Activated CD8-positive, alpha-beta memory T cell treated with anti-CD3 and anti-CD28 coated beads, Interleukin-2, amount 10 ng/mL, durations not matched to agents 7 days and 5 days (primary cell): ENCODE measurements at regions not wholly inside any gene's neighbourhood (a gene's known extent, or its start where the extent isn't known, plus 50 kb on each side); places are given as distances from the start of the nearest gene placed in this dataset.

Experiments
- ATAC-seq: fragments of 150-1000 bp; cut with Tn5 transposase; one replicate; pipeline ENCODE4 v1.10.0; 2021; ENCODE audit warnings: moderate library complexity
- CTCF ChIA-PET: fragments of 350-600 bp; sonication (Branson Sonifier 250); formaldehyde crosslinking; loops from one replicate; lab custom pipeline; 2021; ENCODE audit warnings: antibody characterized with exemption; lab: Charles Lee
- DNase-seq: peaks from one replicate; pipeline ENCODE4 v3.0.0-alpha.2; 2020
- H3K27ac Mint-ChIP-seq: one replicate; pipeline ENCODE4 v1.8.0; 2021; ENCODE audit warnings: mild to moderate bottlenecking, mixed read lengths
- H3K27me3 Mint-ChIP-seq: one replicate; pipeline ENCODE4 v1.8.0; 2021; ENCODE audit warnings: mixed read lengths
- H3K36me3 Mint-ChIP-seq: one replicate; pipeline ENCODE4 v1.8.0; 2021; ENCODE audit warnings: mild to moderate bottlenecking, mixed read lengths
- H3K4me1 Mint-ChIP-seq: one replicate; pipeline ENCODE4 v1.8.0; 2021; ENCODE audit warnings: mixed read lengths
- H3K4me3 Mint-ChIP-seq: one replicate; pipeline ENCODE4 v1.8.0; 2021; ENCODE audit warnings: mild to moderate bottlenecking, moderate library complexity, mixed read lengths
- H3K9me3 Mint-ChIP-seq: one replicate; pipeline ENCODE4 v1.8.0; 2022; ENCODE audit warnings: low read depth, mixed read lengths

- Mint-ChIP-seq H3K4me1 (no peaks in the 10 kb centered on the region), H3K27me3 (peaks cover 7% of the 10 kb centered on the region), H3K27ac (no peak overlapping the region), H3K9me3 (no peaks in the 10 kb centered on the region), H3K36me3 (no peaks in the 10 kb centered on the region), H3K4me3 (no peak overlapping the region)
- CTCF ChIA-PET: no interaction called here
- no peak for ATAC-seq
- DNase-seq: no peak
Measured at GRCh38 chr11:130700092-130700491, 216.2 kb downstream of the SNX19 start.

DNA sequence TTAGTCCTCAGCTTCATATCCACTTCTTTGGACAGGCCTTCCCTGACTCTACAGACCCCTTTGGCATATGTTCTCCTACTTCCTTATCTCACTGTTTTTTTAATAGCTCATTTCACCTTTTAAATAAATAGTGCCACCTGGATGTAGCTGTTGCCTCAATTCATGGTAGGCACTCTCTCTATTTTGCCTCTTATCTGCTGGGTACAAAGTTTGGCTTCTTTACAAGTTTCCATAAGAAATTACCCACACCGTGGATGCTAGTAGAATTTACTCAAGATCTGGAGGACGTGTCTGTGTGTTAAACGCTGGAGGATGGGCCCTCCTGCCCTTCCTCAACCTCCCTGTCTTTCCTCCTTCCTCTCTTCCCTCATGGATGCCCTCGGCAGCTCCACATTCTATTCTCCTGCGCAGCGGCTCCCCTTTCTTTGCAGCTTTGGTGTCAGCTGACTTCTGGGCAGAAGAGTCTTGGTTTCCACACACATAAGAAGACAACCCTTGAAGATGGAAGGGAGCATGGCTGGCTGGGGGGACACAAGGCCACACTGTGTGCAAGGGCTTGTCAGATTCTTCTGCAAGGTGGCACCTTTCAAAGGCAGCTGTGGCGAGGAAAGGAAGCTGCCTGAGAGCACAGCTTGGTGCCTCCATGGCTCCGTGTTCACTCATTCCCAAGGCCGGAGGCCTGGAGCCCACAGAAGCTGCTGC lies 212.6 kb downstream of the SNX19 start:
- no peak for DNase-seq
- H3K27me3 Mint-ChIP-seq: peaks cover 4% of the 10 kb centered on the region
- H3K36me3 Mint-ChIP-seq: no peaks in the 10 kb centered on the region
- CTCF ChIA-PET: no interaction called here
- no peak for ATAC-seq
- H3K4me1 Mint-ChIP-seq: no peaks in the 10 kb centered on the region
- H3K9me3 Mint-ChIP-seq: no peaks in the 10 kb centered on the region
- H3K27ac Mint-ChIP-seq: no peak overlapping the region
- no peak overlapping the region for H3K4me3 Mint-ChIP-seq

- Mint-ChIP-seq H3K27ac (no peak overlapping the region), H3K27me3 (peaks cover 4% of the 10 kb centered on the region), H3K36me3 (no peaks in the 10 kb centered on the region), H3K4me1 (no peaks in the 10 kb centered on the region), H3K9me3 (no peaks in the 10 kb centered on the region), H3K4me3 (no peak overlapping the region)
- no peak for ATAC-seq
- CTCF ChIA-PET: no interaction called here
- no peak for DNase-seq
Measured at GRCh38 chr11:130705670-130706421, 210.4 kb downstream of the SNX19 start.

DNA sequence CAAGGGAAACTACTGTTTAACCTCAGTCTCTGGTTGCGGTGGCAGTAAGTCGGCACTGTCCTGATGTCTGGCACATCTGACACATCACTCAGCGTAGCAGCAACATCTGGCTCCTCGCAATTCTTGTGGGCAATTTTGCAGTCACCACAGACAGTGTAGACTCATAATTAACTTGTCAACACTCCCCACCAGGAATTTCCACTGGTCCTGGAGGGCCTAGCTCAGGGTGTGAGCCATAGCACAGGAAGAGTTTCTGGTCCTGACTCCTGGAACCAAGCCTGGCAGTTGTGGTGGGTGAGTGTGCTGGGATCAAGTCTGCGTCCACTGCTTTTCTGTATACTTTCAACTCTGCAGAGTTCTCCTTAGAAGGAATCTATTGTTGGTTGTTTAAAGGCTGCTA lies 209.7 kb downstream of the SNX19 start:
- no peak overlapping the region for H3K27ac Mint-ChIP-seq
- CTCF ChIA-PET: no interaction called here

DNA sequence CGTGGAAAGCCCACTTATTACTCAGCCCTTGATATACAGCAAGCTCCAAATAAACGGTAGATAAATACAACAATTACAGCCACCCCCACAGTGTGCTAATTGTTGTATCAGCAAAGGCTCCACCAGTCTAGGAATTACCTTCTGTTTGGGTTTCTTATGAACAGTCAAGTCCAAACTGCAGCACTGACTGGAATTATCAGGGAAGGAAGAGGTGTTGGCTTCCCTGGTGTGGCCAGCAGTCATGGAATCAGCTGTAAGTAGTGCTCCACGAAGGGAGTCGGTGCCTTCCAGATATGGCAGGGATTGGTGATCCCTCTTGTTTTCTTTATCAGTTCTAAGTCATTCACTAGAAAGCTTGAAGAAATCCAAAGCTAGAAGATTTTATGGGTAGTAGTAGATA lies 209.1 kb downstream of the SNX19 start:
- Mint-ChIP-seq H3K4me3 (no peak overlapping the region), H3K9me3 (no peaks in the 10 kb centered on the region), H3K27ac (no peak overlapping the region), H3K36me3 (no peaks in the 10 kb centered on the region), H3K4me1 (no peaks in the 10 kb centered on the region), H3K27me3 (peaks cover 4% of the 10 kb centered on the region)
- DNase-seq (no peak), ATAC-seq (no peak)
- CTCF ChIA-PET: no interaction called here

More for the DNA sequence above, 209.7 kb downstream of the SNX19 start:
- Mint-ChIP-seq H3K9me3 (no peaks in the 10 kb centered on the region), H3K4me1 (no peaks in the 10 kb centered on the region), H3K36me3 (no peaks in the 10 kb centered on the region), H3K4me3 (no peak overlapping the region), H3K27me3 (peaks cover 4% of the 10 kb centered on the region)
- no peak for ATAC-seq
- no peak for DNase-seq

DNA sequence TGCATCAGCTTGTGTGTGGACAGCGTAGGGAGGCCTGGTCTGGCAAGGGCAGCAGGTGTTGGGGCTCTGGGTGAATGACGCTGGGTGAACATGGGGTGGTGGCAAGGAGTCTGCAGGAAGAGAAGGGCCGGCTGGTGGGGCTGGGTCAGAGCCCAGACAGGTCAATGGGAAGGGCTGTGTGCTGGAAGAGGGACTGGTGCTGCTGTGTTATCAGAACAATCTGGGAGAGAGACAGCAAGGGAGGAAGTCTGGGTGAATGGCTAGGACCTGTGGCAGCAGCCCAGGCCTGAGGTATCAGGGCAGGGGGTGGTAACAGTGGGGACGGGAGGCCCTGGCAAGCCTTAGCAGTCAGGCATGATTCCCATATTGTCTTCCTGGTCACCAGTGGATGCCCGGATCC lies 206.7 kb downstream of the SNX19 start:
- ATAC-seq (no peak), DNase-seq (no peak)
- H3K9me3 Mint-ChIP-seq: no peaks in the 10 kb centered on the region
- H3K4me1 Mint-ChIP-seq: no peaks in the 10 kb centered on the region
- H3K36me3 Mint-ChIP-seq: no peaks in the 10 kb centered on the region
- H3K27me3 Mint-ChIP-seq: no peaks in the 10 kb centered on the region
- no peak overlapping the region for H3K27ac Mint-ChIP-seq
- H3K4me3 Mint-ChIP-seq: no peak overlapping the region
- CTCF ChIA-PET: no interaction called here

GRCh38 chr11:130710021-130710420 lies 206.3 kb downstream of the SNX19 start:
- H3K4me3 Mint-ChIP-seq: no peak overlapping the region
- no peaks in the 10 kb centered on the region for H3K27me3 Mint-ChIP-seq
- no peaks in the 10 kb centered on the region for H3K9me3 Mint-ChIP-seq
- ATAC-seq (no peak), DNase-seq (no peak)
- CTCF ChIA-PET: no interaction called here
- H3K4me1 Mint-ChIP-seq: no peaks in the 10 kb centered on the region
- H3K27ac Mint-ChIP-seq: no peak overlapping the region
- H3K36me3 Mint-ChIP-seq: no peaks in the 10 kb centered on the region

DNA sequence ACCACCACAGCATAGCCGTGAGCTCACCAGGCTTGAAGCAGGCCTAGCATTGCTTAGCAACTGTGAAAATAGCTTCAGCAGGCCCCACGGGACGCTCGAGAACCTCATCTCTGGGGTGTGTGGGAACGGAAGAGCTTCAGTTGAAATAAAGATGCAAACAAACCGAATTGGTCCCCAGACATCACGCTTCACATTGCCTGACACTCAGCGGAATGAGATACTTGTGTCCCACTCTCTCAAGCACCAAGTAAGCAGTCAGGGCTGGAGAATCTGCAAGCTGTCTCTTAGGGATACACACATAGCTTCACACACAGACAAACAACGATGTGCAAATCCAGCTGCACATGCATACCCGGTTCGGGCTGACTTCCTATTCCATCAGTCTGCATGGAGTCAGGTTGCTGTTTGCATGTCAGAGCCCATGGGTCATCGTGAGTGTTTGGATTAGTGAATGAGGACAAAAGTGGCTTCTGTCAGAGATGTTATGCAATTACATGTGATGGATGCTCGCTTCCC lies 205.7 kb downstream of the SNX19 start:
- no peaks in the 10 kb centered on the region for H3K36me3 Mint-ChIP-seq
- CTCF ChIA-PET: no interaction called here
- ATAC-seq: no peak
- no peak overlapping the region for H3K4me3 Mint-ChIP-seq
- no peak overlapping the region for H3K27ac Mint-ChIP-seq
- H3K4me1 Mint-ChIP-seq: no peaks in the 10 kb centered on the region
- H3K9me3 Mint-ChIP-seq: no peaks in the 10 kb centered on the region
- no peaks in the 10 kb centered on the region for H3K27me3 Mint-ChIP-seq
- DNase-seq: no peak

- CTCF ChIA-PET: no interaction called here
- H3K36me3 Mint-ChIP-seq: no peaks in the 10 kb centered on the region
- H3K4me3 Mint-ChIP-seq: no peak overlapping the region
- no peaks in the 10 kb centered on the region for H3K9me3 Mint-ChIP-seq
- no peak overlapping the region for H3K27ac Mint-ChIP-seq
- DNase-seq (no peak), ATAC-seq (no peak)
- H3K27me3 Mint-ChIP-seq: no peaks in the 10 kb centered on the region
- H3K4me1 Mint-ChIP-seq: no peaks in the 10 kb centered on the region
Measured at GRCh38 chr11:130711193-130711592, 205.1 kb downstream of the SNX19 start.

- no peaks in the 10 kb centered on the region for H3K36me3 Mint-ChIP-seq
- no peak overlapping the region for H3K27ac Mint-ChIP-seq
- no peaks in the 10 kb centered on the region for H3K4me1 Mint-ChIP-seq
- no peak overlapping the region for H3K4me3 Mint-ChIP-seq
- H3K9me3 Mint-ChIP-seq: no peaks in the 10 kb centered on the region
- no peaks in the 10 kb centered on the region for H3K27me3 Mint-ChIP-seq
- ATAC-seq (no peak), DNase-seq (no peak)
- CTCF ChIA-PET: no interaction called here
Measured at GRCh38 chr11:130712480-130712879, 203.8 kb downstream of the SNX19 start.

DNA sequence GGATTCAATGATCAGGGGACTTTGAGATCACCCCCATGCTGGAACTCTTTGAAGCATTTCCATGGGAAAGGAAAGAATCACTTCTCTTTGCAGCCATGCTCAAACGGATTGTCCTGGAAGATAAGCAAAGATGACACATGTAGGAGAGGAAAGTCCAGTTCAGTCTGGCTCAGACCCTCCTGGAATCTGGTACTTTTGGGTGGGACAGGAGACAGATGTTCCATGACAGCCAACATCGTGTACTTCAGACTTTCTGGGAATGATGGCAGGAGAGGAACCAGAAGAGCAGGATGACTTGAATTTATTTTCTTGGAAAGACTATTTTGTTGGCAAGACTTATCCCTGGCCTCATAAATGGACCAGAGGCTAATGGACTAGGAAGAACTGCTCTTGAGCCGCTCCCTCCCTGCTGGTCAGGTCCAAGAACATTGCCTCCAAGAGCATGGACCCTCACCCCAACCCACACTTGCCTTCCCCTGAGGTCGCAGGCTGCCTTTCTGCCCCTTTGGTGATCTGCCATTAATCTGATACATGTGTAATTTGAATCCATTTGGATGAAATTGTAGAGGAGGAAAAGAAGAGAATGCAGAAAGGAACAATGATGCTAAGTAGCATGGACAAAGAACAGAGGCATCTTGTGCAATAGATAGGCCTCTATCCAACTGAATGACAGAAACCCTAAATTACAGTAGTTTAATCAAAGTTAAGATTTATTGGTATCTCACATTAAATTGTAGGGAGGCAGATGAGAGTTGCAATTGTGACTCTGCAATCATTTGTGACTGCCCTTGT lies 201.0 kb downstream of the SNX19 start:
- Mint-ChIP-seq H3K4me1 (no peaks in the 10 kb centered on the region), H3K27ac (no peak overlapping the region), H3K4me3 (no peak overlapping the region), H3K9me3 (no peaks in the 10 kb centered on the region), H3K36me3 (no peaks in the 10 kb centered on the region), H3K27me3 (no peaks in the 10 kb centered on the region)
- CTCF ChIA-PET: no interaction called here
- DNase-seq (no peak), ATAC-seq (no peak)

- no peak overlapping the region for H3K4me3 Mint-ChIP-seq
- ATAC-seq: no peak
- no peak overlapping the region for H3K27ac Mint-ChIP-seq
- H3K27me3 Mint-ChIP-seq: no peaks in the 10 kb centered on the region
- no peaks in the 10 kb centered on the region for H3K4me1 Mint-ChIP-seq
- no peak for DNase-seq
- H3K9me3 Mint-ChIP-seq: no peaks in the 10 kb centered on the region
- CTCF ChIA-PET: no interaction called here
- no peaks in the 10 kb centered on the region for H3K36me3 Mint-ChIP-seq
Measured at GRCh38 chr11:130715877-130716220, 200.4 kb downstream of the SNX19 start.

DNA sequence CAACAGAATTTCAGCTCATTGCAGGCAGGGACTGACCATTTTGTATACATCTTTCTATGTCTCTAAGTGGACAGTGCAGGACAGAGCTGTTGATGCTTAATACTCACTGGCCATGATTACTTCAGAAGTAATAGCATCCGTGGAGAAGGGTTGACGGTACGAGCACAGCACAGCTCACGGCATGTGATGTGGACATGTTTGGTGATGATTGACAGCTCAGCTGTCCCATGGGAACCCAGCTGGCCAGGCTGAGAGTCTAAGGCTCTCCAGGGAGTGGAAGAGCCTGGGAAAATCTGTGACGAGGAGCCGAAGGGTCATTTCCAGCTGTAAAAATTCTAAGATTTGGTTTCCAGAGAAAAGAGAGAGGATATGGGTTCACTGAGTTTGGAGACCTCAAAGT lies 198.2 kb downstream of the SNX19 start:
- no peak for ATAC-seq
- Mint-ChIP-seq H3K27me3 (no peaks in the 10 kb centered on the region), H3K27ac (no peak overlapping the region), H3K9me3 (no peaks in the 10 kb centered on the region), H3K36me3 (no peaks in the 10 kb centered on the region), H3K4me3 (no peak overlapping the region), H3K4me1 (no peaks in the 10 kb centered on the region)
- CTCF ChIA-PET: interaction anchor here (1.0 to 1.5 kb wide), 2 partner anchors 144 to 283 kb away, joined by 4 to 5 read pairs; no protein-coding TSS in a partner anchor
- no peak for DNase-seq
